ENCODE measurements at regions not wholly inside any gene's neighbourhood (a gene's known extent, or its start where the extent isn't known, plus 50 kb on each side); places are given as distances from the start of the nearest gene placed in this dataset.

DNA sequence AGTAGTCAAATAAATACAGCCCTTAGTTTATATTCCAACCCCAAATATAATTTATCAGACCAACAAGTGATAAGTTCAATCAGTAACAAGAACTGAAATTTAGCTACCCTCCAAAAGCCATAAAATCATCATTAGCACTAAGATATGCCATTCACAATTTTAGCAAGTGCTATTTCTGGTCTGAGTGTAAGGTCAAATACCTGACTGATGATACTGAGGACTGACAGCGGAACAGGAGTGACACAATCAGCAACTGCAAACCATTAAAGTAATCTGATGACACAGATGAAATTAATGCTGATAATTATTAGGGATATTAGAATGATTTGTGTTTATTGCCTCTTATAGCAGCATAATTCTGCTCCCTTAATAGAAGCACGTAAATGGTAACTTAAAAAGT, 152.7 kb upstream of the SPHKAP start:
- in situ Hi-C loops (cut with MboI; ENCODE audit: low pct_unique_long_range_greater_than_20kb, low sequenced_read_pairs, unreplicated experiment), result no loop called here
- TF ChIP-seq, protein P1, sequence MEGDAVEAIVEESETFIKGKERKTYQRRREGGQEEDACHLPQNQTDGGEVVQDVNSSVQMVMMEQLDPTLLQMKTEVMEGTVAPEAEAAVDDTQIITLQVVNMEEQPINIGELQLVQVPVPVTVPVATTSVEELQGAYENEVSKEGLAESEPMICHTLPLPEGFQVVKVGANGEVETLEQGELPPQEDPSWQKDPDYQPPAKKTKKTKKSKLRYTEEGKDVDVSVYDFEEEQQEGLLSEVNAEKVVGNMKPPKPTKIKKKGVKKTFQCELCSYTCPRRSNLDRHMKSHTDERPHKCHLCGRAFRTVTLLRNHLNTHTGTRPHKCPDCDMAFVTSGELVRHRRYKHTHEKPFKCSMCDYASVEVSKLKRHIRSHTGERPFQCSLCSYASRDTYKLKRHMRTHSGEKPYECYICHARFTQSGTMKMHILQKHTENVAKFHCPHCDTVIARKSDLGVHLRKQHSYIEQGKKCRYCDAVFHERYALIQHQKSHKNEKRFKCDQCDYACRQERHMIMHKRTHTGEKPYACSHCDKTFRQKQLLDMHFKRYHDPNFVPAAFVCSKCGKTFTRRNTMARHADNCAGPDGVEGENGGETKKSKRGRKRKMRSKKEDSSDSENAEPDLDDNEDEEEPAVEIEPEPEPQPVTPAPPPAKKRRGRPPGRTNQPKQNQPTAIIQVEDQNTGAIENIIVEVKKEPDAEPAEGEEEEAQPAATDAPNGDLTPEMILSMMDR (IDR thresholded peaks at IDR 0.05; ENCODE audit: extremely low read depth, insufficient read depth, missing control alignments), result no peak
- no peak for DNase-seq (ENCODE audit: low spot score)

DNA sequence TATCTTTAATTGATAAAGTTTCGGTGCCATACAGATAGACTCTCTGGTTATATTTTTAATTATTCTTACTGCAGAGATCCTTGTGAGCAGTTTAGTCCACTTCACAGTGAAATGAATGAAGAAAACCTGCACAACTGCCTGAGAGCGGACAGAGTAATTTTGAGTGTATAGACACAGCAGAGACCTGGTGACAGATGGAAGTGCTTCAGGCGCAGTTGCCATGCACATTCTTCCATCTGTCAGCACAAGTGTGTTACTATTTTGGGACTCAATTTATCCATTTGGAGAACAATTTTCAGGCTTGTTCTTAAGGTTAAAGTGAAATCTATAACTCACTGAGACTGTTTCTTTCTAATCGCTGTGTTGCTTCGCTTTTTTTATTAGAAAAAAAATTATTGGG, 147.8 kb upstream of the SPHKAP start:
- TF ChIP-seq, protein P1 (IDR thresholded peaks at IDR 0.05; ENCODE audit: extremely low read depth, insufficient read depth, missing control alignments), result no peak
- no peak for DNase-seq (ENCODE audit: low spot score)
- in situ Hi-C loops (cut with MboI; ENCODE audit: low pct_unique_long_range_greater_than_20kb, low sequenced_read_pairs, unreplicated experiment), result no loop called here

DNA sequence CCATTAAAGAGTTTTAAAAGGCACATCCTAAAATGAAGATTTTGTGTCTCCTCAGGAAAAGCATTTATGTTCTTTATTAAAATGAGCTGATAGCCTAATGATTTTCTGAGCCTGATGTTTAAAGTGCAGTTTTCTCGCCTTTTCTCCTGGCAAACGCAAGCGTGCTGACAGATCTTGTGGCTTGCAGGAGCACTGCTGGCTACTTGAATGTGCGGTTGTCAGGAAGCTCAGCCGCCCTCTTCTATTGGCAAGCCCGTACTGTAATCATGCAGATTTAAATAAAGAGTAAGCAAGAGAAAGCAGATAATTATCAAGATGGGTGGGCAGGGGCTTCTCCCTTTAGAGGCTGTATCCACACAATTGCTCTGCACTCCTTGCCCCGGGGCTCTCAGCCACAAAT, 139.5 kb upstream of the SPHKAP start:
- DNase-seq (ENCODE audit: low spot score), result no peak
- TF ChIP-seq, protein P1 (IDR thresholded peaks at IDR 0.05; ENCODE audit: extremely low read depth, insufficient read depth, missing control alignments), result no peak
- in situ Hi-C loops (cut with MboI; ENCODE audit: low pct_unique_long_range_greater_than_20kb, low sequenced_read_pairs, unreplicated experiment), result no loop called here

DNA sequence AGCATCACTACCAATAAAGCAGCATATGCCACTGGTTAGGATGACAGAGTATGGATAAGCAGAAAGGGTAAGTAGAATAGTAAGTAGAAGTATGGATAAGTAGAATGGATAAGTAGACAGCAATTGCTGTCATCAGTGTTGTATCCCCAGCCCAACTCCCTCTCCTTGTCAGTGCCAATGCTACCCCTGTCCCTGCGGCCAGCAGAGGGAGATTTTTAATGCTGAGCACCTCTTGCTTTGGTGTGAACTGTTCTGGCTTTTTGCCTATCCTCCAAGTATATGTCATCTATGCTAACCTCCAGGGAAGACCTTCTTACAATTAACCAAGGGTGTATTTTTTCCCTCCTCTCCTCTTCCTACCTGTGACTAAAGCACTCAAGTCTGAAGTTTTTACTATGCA, 136.7 kb upstream of the SPHKAP start:
- no peak for DNase-seq (ENCODE audit: low spot score)
- in situ Hi-C loops (cut with MboI; ENCODE audit: low pct_unique_long_range_greater_than_20kb, low sequenced_read_pairs, unreplicated experiment), result no loop called here
- TF ChIP-seq, protein P1 (IDR thresholded peaks at IDR 0.05; ENCODE audit: extremely low read depth, insufficient read depth, missing control alignments), result peak; percentile 23

DNA sequence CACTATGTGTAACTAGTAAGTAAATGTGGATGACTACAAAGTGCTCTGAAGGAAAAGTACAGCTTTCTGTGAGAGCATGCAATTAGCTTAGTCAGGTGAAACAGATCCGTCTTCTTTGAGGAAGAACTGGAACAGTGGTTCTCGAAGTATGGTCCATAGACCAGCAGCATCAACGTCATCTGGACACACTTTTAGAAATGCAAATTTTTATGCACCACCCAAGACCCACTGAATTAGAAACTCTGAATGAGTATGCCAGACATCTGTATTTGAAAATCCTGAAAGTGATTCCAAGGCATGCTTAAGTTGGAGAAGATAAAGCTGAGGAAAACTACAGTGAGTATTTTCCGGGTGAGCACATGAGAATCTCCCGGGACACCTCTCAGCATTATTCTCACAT, 130.7 kb upstream of the SPHKAP start:
- in situ Hi-C loops (cut with MboI; ENCODE audit: low pct_unique_long_range_greater_than_20kb, low sequenced_read_pairs, unreplicated experiment), result no loop called here
- DNase-seq (ENCODE audit: low spot score), result no peak
- TF ChIP-seq, protein P1 (IDR thresholded peaks at IDR 0.05; ENCODE audit: extremely low read depth, insufficient read depth, missing control alignments), result no peak

DNA sequence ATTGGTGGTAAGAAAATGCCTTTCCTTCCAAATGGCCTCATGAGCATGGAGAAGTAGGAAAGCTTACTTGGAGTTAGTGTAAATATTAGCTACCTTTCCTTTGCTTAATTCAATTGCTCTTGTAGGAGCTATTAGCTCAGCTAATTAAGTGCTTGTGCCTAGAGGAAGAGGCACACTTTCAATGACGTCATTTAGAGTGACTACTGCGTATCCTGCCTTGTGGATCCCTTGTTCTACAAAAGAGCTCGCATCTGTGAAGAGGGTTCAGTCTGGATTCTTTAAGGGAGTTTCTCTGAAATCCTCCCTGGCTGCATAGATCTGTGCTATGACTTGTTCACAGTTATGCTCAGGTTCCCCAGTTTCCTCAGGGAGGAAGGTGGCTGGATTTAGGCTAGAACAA, 122.5 kb upstream of the SPHKAP start:
- TF ChIP-seq, protein P1 (IDR thresholded peaks at IDR 0.05; ENCODE audit: extremely low read depth, insufficient read depth, missing control alignments), result no peak
- DNase-seq (ENCODE audit: low spot score), result no peak
- in situ Hi-C loops (cut with MboI; ENCODE audit: low pct_unique_long_range_greater_than_20kb, low sequenced_read_pairs, unreplicated experiment), result no loop called here

Measured in GM13977 (cell line).